ENCODE measurements at regions not wholly inside any gene's neighbourhood (a gene's known extent, or its start where the extent isn't known, plus 50 kb on each side); places are given as distances from the start of the nearest gene placed in this dataset.

- DNase-seq (ENCODE audit: low spot score), result no peak
Observed at GRCh38 chr3:40817017-40817416, 292.3 kb downstream of the ZNF621 start.

GRCh38 chr3:40821315-40821714, 296.6 kb downstream of the ZNF621 start:
- DNase-seq (ENCODE audit: low spot score), result no peak

DNA sequence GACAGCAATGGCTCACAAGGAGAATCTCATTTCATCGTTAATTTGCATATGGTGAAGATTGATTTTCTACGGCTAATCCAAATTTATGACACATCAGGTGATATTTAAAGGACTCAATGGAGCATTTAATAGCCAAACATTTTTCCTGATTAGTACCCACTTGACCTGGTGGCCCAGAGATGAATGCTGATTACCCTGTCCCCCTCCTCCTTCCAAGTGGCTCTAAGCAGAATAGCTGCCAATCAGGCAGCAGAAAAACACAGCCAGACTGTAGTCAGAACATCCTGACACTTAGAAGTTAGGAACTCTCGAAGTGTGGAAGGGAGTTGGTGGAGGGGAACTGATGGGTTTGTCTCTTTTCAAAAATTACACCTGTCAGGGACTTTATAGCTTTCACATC, 302.5 kb downstream of the ZNF621 start:
- DNase-seq (ENCODE audit: low spot score), result no peak

DNA sequence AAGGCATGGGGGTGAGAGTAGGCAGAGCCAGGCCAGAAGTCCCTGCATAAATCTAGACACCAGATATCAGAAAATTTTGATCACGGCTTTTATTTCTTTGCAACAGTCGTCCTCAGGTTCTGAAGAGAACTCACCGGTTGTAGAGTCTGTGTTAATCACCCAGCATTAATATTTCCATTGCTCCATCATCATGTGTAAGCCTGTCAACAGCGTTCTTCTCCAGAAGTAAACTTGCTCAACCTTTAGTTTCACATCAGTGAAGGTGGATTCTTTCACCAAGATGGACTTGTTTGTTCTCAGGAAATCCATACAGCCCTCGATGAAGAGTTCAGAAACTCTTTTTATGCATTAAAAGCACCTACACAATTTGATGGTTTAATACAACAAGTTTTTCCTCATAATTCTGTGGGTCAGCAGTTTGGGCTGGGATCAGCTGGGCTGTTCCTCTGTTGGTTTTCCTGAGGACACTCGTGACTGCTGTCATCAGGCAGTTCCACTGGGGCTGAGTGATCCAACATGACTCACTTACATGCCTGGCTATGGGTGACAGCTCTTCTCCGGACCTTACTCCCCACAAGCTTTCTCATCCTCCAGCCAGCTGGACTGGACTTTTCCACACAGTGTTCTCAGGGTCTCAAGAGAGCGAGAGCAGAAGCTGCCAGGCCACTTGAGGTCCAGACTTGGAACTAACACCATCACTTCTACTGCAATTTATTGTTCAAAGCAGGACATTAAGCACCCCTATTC, 303.4 kb downstream of the ZNF621 start:
- DNase-seq (ENCODE audit: low spot score), result no peak

DNA sequence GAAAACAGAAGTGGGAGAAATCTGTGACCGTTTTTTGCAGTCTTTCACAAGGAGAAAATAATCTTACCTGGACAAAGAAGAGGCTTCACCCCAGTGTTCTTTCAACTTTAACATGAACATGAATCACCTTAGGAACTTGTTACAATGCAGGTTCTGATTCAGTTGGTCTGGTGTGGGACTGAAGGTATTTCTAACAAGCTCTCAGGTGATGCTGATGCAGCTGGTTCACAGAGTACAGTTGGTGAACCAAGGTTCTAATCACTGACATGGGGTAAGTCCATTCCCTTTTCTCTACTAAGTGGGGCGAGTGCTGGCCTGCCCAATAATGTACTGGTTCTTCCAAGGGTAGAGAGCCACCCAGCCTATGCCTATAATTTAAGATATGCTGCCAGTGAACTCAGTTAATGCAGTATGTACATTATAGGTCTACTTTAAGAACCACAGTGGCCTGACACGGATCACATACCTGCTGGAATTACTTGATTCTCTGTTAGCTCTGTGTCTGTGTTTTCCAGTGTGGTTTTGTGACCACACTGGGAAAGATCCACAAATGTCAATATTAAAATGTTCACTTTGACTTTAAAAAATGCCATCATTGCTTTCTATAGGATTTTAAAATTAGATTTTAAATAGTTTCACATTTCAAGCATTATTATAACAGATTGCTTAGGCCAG, 304.1 kb downstream of the ZNF621 start:
- no peak for DNase-seq (ENCODE audit: low spot score)

GRCh38 chr3:40829876-40830275, 305.1 kb downstream of the ZNF621 start:
- no peak for DNase-seq (ENCODE audit: low spot score)

- no peak for DNase-seq (ENCODE audit: low spot score)
Observed at GRCh38 chr3:40837300-40837699, 312.5 kb downstream of the ZNF621 start.

GRCh38 chr3:40841131-40841530, 316.4 kb downstream of the ZNF621 start:
- DNase-seq (ENCODE audit: low spot score), result no peak

- no peak for DNase-seq (ENCODE audit: low spot score)
Observed at GRCh38 chr3:40841570-40842109, 316.9 kb downstream of the ZNF621 start.

GRCh38 chr3:40842714-40843113, 318.0 kb downstream of the ZNF621 start:
- no peak for DNase-seq (ENCODE audit: low spot score)

- DNase-seq (ENCODE audit: low spot score), result no peak
Observed at GRCh38 chr3:40843208-40843624, 318.5 kb downstream of the ZNF621 start.

DNA sequence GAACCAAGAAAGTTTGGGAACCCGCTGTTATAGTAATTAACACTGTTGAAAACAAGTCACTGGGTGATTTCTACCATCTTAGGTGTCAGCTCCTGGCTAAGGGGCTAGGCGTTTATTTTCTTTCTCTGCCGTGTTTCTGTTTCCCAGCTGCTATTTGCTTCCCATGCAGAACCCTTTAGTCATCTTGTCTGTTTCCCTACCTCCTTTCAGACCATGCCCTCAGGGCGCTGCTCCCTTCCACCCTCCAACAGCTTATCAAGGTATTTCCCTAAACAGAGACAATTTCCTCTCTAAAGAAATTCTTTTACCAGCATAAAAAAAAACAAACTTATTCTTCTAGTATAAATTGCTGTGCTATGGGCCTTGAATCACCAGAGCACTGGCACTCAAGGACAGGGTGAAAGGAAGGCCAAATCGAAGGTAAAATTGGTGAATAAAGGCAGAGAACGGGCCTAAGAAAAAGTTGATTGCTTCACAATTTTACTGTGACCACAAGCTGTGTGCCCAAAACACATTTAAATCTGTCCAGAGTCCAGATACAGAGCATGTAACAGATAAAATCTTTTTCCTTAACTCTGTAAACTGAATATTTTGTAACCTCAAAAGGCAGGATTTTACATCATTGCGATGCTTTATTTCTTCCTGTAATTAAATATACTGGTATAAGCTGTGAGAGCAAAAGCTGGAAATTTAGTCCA, 319.2 kb downstream of the ZNF621 start:
- DNase-seq (ENCODE audit: low spot score), result no peak

DNA sequence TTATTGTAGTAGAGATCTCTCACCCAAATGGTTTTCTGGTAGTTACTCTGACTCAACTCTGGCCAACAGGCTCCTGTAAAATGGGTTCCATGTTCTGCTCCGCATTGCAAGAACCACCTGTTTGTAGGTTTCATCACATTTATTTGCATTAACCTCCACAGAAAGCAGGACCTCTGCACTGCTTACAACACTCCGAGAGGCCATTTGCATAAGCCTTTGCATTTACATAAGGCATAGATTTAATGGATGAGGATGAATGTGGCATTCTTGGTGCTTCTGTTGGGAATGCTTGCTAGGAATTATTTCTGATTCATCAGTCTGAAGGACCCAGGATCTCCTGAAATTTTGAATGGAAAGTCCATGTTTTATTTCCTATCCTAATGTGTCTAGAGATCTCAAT, 320.1 kb downstream of the ZNF621 start:
- no peak for DNase-seq (ENCODE audit: low spot score)

DNA sequence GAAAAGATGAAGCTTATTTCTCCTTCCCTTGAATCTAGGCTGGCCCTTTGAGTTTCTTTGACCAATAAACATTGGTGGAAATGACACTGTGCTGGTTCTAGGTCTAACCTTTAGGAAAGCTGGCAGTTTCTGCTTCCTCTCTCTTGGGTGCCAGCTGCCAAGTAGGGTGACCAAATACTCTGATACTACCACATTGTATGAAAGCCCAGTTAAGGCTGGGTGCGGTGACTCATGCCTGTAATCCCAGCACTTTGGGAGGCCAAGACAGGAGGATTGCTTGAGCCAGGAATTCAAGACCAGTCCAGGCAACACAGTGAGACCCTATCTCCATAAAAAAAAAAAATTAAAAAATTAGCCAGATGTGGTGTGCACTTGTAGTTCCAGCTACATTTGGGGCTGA, 320.7 kb downstream of the ZNF621 start:
- no peak for DNase-seq (ENCODE audit: low spot score)

DNA sequence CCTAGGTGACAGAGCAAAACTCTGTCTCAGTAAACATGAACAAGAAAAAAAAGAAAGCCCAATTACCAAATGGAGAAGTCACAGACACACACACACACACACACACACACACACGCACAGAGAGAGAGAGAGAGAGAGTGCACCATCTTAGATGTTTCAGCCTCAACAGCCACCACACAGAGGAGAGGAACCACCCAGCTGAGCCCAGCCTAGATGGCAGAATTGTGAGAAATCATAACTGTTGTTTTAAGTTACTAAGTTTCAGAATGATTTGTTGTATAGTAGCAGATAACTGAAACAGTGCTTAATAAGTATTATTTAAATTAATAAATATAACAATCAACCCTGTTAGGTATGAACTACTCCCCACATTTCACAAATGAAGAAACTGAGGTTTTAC, 321.2 kb downstream of the ZNF621 start:
- no peak for DNase-seq (ENCODE audit: low spot score)

GRCh38 chr3:40846451-40846850, 321.7 kb downstream of the ZNF621 start:
- DNase-seq (ENCODE audit: low spot score), result no peak

DNA sequence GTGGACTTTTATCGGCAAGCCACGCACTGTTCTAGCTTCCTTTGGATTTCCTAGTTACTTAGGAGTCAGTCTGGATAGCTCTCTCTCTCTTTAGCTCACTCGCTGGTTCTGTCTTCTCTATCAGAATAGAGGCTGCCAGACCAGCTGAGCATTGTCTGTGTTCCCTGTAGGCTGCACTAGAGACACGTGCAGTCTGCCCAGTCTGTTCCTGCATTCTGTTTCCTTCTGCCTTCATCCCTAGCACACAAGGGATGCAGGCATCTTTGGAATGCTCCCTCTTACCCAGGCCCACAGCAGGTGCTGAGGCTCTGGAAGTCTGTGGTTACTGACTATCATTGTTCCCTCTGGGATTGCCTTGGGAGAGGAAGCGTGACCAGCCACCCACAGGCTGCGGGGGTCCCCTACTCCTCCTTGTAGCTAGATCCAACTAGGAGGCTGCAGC, 322.8 kb downstream of the ZNF621 start:
- DNase-seq (ENCODE audit: low spot score), result no peak

GRCh38 chr3:40848421-40848820, 323.7 kb downstream of the ZNF621 start:
- DNase-seq (ENCODE audit: low spot score), result no peak

- DNase-seq (ENCODE audit: low spot score), result no peak
Observed at GRCh38 chr3:40850861-40851260, 326.1 kb downstream of the ZNF621 start.

GRCh38 chr3:40851836-40852235, 327.1 kb downstream of the ZNF621 start:
- no peak for DNase-seq (ENCODE audit: low spot score)

- DNase-seq (ENCODE audit: low spot score), result no peak
Observed at GRCh38 chr3:40852712-40853111, 328.0 kb downstream of the ZNF621 start.

GRCh38 chr3:40853474-40853873, 328.7 kb downstream of the ZNF621 start:
- no peak for DNase-seq (ENCODE audit: low spot score)

GRCh38 chr3:40855871-40856270, 331.1 kb downstream of the ZNF621 start:
- no peak for DNase-seq (ENCODE audit: low spot score)
